H1 (cell line): ENCODE measurements at regions not wholly inside any gene's neighbourhood (a gene's known extent, or its start where the extent isn't known, plus 50 kb on each side); places are given as distances from the start of the nearest gene placed in this dataset.

Source experiments
- BACH1 ChIP-seq: IDR thresholded peaks from 2 replicates; pipeline ENCODE4 v1.6.1; 2012; ENCODE audit warnings: low read length, improper control_type of control experiment
- CHD7 ChIP-seq: fragments of 300-600 bp; sonication (generic); IDR thresholded peaks from 2 replicates; pipeline ENCODE4 v1.7.1; 2012; ENCODE audit warnings: low read length, moderate library complexity, mild to moderate bottlenecking, inconsistent platforms; ENCODE audit not compliant: insufficient replicate concordance
- EZH2 ChIP-seq: fragments of 200-600 bp; sonication (generic); IDR thresholded peaks from 2 replicates; pipeline ENCODE4 v1.7.1; 2012; ENCODE audit warnings: low read depth, mild to moderate bottlenecking, moderate library complexity, low read length, inconsistent platforms; ENCODE audit not compliant: severe bottlenecking
- JUND ChIP-seq: IDR thresholded peaks from 2 replicates; pipeline ENCODE4 v1.6.1; 2011; ENCODE audit warnings: mild to moderate bottlenecking, improper control_type of control experiment, low read length
- KDM4A ChIP-seq: IDR thresholded peaks from one replicate; pipeline ENCODE4 v1.7.1; 2012; ENCODE audit warnings: low read depth, mild to moderate bottlenecking, moderate library complexity, low read length, inconsistent platforms; ENCODE audit not compliant: severe bottlenecking
- MAX ChIP-seq: IDR thresholded peaks from 2 replicates; pipeline ENCODE4 v1.6.1; 2012; ENCODE audit warnings: inconsistent platforms
- SIRT6 ChIP-seq: IDR thresholded peaks from one replicate; pipeline ENCODE4 v1.7.1; 2012; ENCODE audit warnings: low read length, inconsistent platforms
- SP1 ChIP-seq: IDR thresholded peaks from 2 replicates; pipeline ENCODE4 v1.6.1; 2011; ENCODE audit warnings: low read depth, low read length
- SRF ChIP-seq: IDR thresholded peaks from 2 replicates; pipeline ENCODE4 v1.6.1; 2011; ENCODE audit warnings: mild to moderate bottlenecking, low read depth, low read length, moderate library complexity
- TCF12 ChIP-seq: IDR thresholded peaks from 2 replicates; pipeline ENCODE4 v1.6.1; 2011; ENCODE audit warnings: low read depth, mild to moderate bottlenecking, low read length
- USF2 ChIP-seq: IDR thresholded peaks from 2 replicates; pipeline ENCODE4 v1.6.1; 2011; ENCODE audit warnings: low read length, improper control_type of control experiment
- ZNF274 ChIP-seq: IDR thresholded peaks from 2 replicates; pipeline ENCODE4 v1.7.0; 2012; ENCODE audit warnings: low read length, borderline replicate concordance; ENCODE audit errors: extremely low read depth

GRCh38 chr15:36007699-36008098, 461.7 kb upstream of the DPH6 start (continued):
- TF ChIP-seq CHD7: no peak
- TF ChIP-seq BACH1: no peak
- TF ChIP-seq EZH2: no peak
- no peak for TF ChIP-seq USF2
- TF ChIP-seq TCF12: no peak
- no peak for TF ChIP-seq SIRT6
- no peak for TF ChIP-seq KDM4A
- no peak for TF ChIP-seq JUND
- TF ChIP-seq SP1: no peak
- no peak for TF ChIP-seq ZNF274
- no peak for TF ChIP-seq MAX
- TF ChIP-seq SRF: no peak
